Left renal pelvis (tissue), 4 donors: ENCODE measurements at regions not wholly inside any gene's neighbourhood (a gene's known extent, or its start where the extent isn't known, plus 50 kb on each side); places are given as distances from the start of the nearest gene placed in this dataset.

Source experiments
- DNase-seq, 4 donors: peaks; one replicate each; pipeline ENCODE4 v3.0.0-alpha.2; 2013; ENCODE audit warnings: low read depth in 4 of 4, low spot score in 3 of 4

GRCh38 chr12:131606218-131606901 is 104.5 kb upstream of the SFSWAP start:
- no peak for DNase-seq

GRCh38 chr12:131607658-131608447 is 103.0 kb upstream of the SFSWAP start:
- DNase-seq, result no peak

- DNase-seq, result peak in 1 of 4 donors; percentile 24
These were observed 101.9 kb upstream of the SFSWAP start for GRCh38 chr12:131608740-131609690.

GRCh38 chr12:131609762-131610161 is 101.1 kb upstream of the SFSWAP start:
- no peak for DNase-seq

GRCh38 chr12:131610181-131610580 is 100.7 kb upstream of the SFSWAP start:
- DNase-seq, result no peak

- no peak for DNase-seq
These were observed 100.0 kb upstream of the SFSWAP start for GRCh38 chr12:131610891-131611290.

GRCh38 chr12:131611416-131612091 is 99.3 kb upstream of the SFSWAP start:
- DNase-seq, result no peak

GRCh38 chr12:131612092-131612755 is 98.7 kb upstream of the SFSWAP start:
- DNase-seq, result no peak

GRCh38 chr12:131613186-131613585 is 97.7 kb upstream of the SFSWAP start:
- DNase-seq, result no peak

GRCh38 chr12:131613678-131614077 is 97.2 kb upstream of the SFSWAP start:
- DNase-seq, result no peak

GRCh38 chr12:131615326-131616042 is 95.4 kb upstream of the SFSWAP start:
- no peak for DNase-seq

- DNase-seq, result no peak
These were observed 94.7 kb upstream of the SFSWAP start for GRCh38 chr12:131616043-131616700.

- no peak for DNase-seq
These were observed 94.2 kb upstream of the SFSWAP start for GRCh38 chr12:131616738-131617137.

- no peak for DNase-seq
These were observed 93.7 kb upstream of the SFSWAP start for GRCh38 chr12:131617179-131617578.

GRCh38 chr12:131617596-131618302 is 93.1 kb upstream of the SFSWAP start:
- no peak for DNase-seq

- no peak for DNase-seq
These were observed 92.6 kb upstream of the SFSWAP start for GRCh38 chr12:131618303-131618658.

GRCh38 chr12:131618701-131619100 is 92.2 kb upstream of the SFSWAP start:
- DNase-seq, result no peak

- no peak for DNase-seq
These were observed 91.7 kb upstream of the SFSWAP start for GRCh38 chr12:131619106-131619642.
